ENCODE measurements at regions not wholly inside any gene's neighbourhood (a gene's known extent, or its start where the extent isn't known, plus 50 kb on each side); places are given as distances from the start of the nearest gene placed in this dataset.

DNA sequence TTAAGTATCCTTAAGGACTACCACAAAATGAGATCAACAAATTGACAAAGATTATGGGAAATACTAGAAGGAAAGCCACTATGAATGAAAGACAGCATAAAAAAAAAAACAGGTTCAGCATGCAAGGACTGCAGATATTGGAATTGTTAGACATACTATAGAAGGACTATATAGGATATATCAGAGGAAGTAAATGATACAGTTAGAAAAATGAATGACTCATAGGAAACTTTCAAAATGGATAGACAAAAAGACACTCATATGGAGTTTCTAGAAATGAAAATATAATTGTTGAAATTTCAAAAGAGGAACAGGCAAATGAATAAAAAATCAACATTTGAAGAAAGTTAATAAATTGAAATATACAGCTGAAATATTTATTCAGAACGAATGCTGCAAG is 180.6 kb downstream of the PLK2 start:
- TF ChIP-seq CTCF (IDR thresholded peaks at IDR 0.05) (no peak), POLR2AphosphoS5 (IDR thresholded peaks at IDR 0.05; ENCODE audit: low read depth, low read length) (no peak), SIN3A (IDR thresholded peaks at IDR 0.05; ENCODE audit: borderline replicate concordance, insufficient read depth, low read depth, low read length) (no peak), TCF7L2 (IDR thresholded peaks at IDR 0.05; ENCODE audit: low read depth, low read length) (no peak)
- TF ChIP-seq, protein P1, sequence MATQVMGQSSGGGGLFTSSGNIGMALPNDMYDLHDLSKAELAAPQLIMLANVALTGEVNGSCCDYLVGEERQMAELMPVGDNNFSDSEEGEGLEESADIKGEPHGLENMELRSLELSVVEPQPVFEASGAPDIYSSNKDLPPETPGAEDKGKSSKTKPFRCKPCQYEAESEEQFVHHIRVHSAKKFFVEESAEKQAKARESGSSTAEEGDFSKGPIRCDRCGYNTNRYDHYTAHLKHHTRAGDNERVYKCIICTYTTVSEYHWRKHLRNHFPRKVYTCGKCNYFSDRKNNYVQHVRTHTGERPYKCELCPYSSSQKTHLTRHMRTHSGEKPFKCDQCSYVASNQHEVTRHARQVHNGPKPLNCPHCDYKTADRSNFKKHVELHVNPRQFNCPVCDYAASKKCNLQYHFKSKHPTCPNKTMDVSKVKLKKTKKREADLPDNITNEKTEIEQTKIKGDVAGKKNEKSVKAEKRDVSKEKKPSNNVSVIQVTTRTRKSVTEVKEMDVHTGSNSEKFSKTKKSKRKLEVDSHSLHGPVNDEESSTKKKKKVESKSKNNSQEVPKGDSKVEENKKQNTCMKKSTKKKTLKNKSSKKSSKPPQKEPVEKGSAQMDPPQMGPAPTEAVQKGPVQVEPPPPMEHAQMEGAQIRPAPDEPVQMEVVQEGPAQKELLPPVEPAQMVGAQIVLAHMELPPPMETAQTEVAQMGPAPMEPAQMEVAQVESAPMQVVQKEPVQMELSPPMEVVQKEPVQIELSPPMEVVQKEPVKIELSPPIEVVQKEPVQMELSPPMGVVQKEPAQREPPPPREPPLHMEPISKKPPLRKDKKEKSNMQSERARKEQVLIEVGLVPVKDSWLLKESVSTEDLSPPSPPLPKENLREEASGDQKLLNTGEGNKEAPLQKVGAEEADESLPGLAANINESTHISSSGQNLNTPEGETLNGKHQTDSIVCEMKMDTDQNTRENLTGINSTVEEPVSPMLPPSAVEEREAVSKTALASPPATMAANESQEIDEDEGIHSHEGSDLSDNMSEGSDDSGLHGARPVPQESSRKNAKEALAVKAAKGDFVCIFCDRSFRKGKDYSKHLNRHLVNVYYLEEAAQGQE (IDR thresholded peaks at IDR 0.05; ENCODE audit: insufficient read depth in 1 of 2, low read depth in 2 of 2, low read length in 1 of 2) = no peak

Measured in Panc1 (cell line).